Activated T-helper 1 cell treated with anti-CD3 and anti-CD28 coated beads, Interleukin-12 subunit alpha, Interleukin-12 subunit beta, Interleukin-2, Interleukin-4 antibody, amounts not matched to agents 30 ng/mL and 10 ng/mL and 1 ng/mL, durations not matched to agents 14 hours and 24 hours and 36 hours (primary cell): ENCODE measurements at regions not wholly inside any gene's neighbourhood (a gene's known extent, or its start where the extent isn't known, plus 50 kb on each side); places are given as distances from the start of the nearest gene placed in this dataset.

ENCODE experiments used
- DNase-seq: peaks from one replicate; pipeline ENCODE4 v3.0.0; 2021; ENCODE audit warnings: low spot score
- H3K27ac Mint-ChIP-seq: one replicate; pipeline ENCODE4 v1.8.0; 2021; ENCODE audit warnings: mild to moderate bottlenecking, mixed read lengths
- H3K27me3 Mint-ChIP-seq: one replicate; pipeline ENCODE4 v1.8.0; 2022; ENCODE audit warnings: mild to moderate bottlenecking, moderate library complexity, mixed read lengths; ENCODE audit not compliant: insufficient read depth
- H3K36me3 Mint-ChIP-seq: one replicate; pipeline ENCODE4 v1.8.0; 2021; ENCODE audit warnings: low read depth, mixed read lengths
- H3K4me1 Mint-ChIP-seq: one replicate; pipeline ENCODE4 v1.8.0; 2021; ENCODE audit warnings: low read depth, mixed read lengths
- H3K4me3 Mint-ChIP-seq: one replicate; pipeline ENCODE4 v1.8.0; 2021; ENCODE audit warnings: mild to moderate bottlenecking, moderate library complexity, mixed read lengths
- H3K9me3 Mint-ChIP-seq: one replicate; pipeline ENCODE4 v1.8.0; 2021; ENCODE audit warnings: mixed read lengths
- intact Hi-C: fragments of 100-400 bp; cut with micrococcal nuclease; formaldehyde crosslinking; loops from one replicate; pipeline ENCODE4 v1.15.1; 2024

DNA sequence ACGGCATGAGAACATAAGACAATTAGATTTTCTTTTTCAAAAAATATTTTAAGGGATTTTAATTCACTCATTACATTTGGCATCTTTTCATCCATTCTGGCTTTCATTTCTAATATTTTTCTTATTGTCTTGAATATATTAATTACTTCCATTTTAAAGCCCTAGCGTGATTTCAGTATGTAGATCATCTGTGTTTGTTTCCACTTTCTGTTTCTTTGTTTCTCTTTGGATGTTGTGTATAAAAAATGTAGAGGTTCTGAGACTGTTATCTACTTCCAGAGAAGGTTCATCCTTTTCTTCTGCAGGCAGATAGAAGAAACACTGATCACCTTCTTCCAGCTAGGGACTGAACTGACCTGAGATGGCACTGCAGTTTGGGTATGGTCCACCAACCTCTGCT lies 664.4 kb upstream of the SLC39A10 start:
- DNase-seq = no peak
- H3K27ac Mint-ChIP-seq = no peak overlapping the region
- H3K36me3 Mint-ChIP-seq = no peaks in the 10 kb centered on the region
- H3K4me3 Mint-ChIP-seq = no peak overlapping the region
- H3K9me3 Mint-ChIP-seq = no peaks in the 10 kb centered on the region
- H3K4me1 Mint-ChIP-seq = no peaks in the 10 kb centered on the region
- peaks cover 1% of the 10 kb centered on the region for H3K27me3 Mint-ChIP-seq
- intact Hi-C loops = no loop called here

DNA sequence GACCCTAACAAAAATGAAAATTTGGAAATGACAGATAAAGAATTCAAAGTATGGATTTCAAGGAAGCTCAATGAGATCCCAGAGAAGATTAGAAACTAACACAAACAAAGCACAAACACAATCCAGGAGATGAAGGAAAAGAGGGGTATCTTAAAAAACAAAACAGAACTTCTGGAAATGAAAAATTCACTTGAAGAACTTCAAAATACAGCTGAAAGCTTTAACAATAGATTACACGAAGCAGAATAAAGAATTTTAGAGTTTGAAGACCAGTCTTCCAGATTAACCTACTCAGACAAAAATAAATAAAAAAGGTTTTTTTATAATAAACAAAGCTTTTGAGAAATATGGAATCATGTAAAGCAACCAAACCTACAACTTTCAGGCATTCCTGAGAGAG lies 671.8 kb upstream of the SLC39A10 start:
- no peaks in the 10 kb centered on the region for H3K4me1 Mint-ChIP-seq
- no peaks in the 10 kb centered on the region for H3K27me3 Mint-ChIP-seq
- intact Hi-C loops = no loop called here
- peaks cover 30% of the 10 kb centered on the region for H3K9me3 Mint-ChIP-seq
- H3K27ac Mint-ChIP-seq = no peak overlapping the region
- H3K36me3 Mint-ChIP-seq = peaks cover 2% of the 10 kb centered on the region
- H3K4me3 Mint-ChIP-seq = no peak overlapping the region
- no peak for DNase-seq

DNA sequence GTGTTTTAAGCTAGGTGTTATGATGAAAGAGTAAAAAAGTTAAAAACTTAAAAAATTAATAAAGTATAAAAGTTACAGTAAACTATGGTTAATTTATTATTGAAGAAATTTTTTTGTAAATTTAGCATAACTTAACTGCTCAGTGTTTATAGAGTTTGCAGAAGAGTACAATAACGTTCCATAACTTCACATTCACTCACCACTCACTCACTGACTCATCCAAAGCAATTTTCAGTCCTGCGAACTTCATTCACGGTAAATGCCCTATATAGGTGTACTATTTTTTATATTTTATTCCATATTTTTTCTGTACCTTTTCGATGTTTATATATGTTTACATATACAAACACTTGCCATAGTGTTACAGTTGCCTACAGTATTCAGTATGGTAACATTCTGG lies 694.8 kb upstream of the SLC39A10 start:
- Mint-ChIP-seq H3K27ac (no peak overlapping the region), H3K27me3 (no peaks in the 10 kb centered on the region), H3K36me3 (no peaks in the 10 kb centered on the region), H3K4me1 (no peaks in the 10 kb centered on the region), H3K4me3 (no peak overlapping the region), H3K9me3 (peaks cover 10% of the 10 kb centered on the region)
- intact Hi-C loops = no loop called here
- no peak for DNase-seq

DNA sequence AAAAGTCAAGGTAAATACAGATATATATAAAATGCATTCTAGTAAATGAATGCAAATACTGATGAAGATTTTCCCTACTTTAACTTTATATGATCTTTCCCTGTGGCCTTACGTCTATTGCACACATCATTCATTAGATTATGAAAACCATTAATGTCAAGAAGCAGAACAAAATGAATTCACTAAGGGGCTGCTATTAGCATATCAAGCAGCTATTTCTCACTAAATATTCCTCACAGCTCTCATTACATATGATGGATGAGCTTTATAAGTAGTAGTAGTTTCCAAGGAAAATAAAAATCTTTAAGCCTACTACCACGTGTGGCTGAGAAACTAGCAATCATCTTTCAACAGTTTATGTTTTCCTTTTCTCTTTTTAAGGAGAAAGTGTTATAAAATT lies 702.8 kb upstream of the SLC39A10 start:
- DNase-seq = no peak
- Mint-ChIP-seq H3K4me3 (no peak overlapping the region), H3K27ac (no peak overlapping the region), H3K4me1 (no peaks in the 10 kb centered on the region), H3K9me3 (peaks cover 9% of the 10 kb centered on the region), H3K27me3 (no peaks in the 10 kb centered on the region), H3K36me3 (no peaks in the 10 kb centered on the region)
- intact Hi-C loops = no loop called here

DNA sequence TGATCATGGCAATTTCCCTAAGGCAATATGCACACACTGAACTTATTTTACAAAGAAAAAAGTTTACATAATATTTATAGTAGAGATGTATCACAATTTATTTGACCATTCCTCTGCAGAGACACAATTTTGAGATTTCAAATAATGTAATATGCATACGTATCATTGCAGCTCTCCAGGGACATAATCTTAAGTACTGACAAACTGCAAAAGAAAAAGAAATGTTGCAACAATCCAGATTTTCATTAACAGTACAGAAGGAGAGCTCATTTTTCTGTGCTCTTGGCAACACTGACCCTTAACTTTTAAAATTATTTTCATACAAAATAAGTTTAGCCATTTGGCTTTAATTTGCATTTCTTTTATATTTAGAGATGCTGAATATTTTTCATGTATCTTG lies 710.2 kb upstream of the SLC39A10 start:
- Mint-ChIP-seq H3K27ac (no peak overlapping the region), H3K36me3 (no peaks in the 10 kb centered on the region), H3K9me3 (no peaks in the 10 kb centered on the region), H3K4me3 (no peak overlapping the region), H3K27me3 (no peaks in the 10 kb centered on the region), H3K4me1 (no peaks in the 10 kb centered on the region)
- intact Hi-C loops = no loop called here
- DNase-seq = no peak

DNA sequence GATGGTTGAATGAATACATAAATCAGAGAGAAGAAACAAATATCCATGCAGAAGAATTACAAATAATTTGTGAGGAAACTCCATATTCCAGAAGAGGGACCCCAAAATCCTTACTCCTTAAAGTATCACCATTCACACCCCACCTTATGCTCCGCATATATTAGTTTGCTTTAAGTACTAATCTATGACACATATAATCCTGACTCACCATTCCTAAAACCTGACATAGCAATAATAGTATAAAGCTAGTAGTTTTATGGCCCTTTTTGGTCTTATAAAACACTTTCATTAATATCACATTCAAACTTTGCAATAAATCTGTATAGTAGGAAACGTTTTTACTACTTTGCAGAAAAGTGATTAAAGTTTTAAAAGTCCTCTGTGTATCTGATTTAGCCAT lies 719.0 kb upstream of the SLC39A10 start:
- DNase-seq = no peak
- Mint-ChIP-seq H3K27ac (no peak overlapping the region), H3K4me1 (no peaks in the 10 kb centered on the region), H3K27me3 (peaks cover 1% of the 10 kb centered on the region), H3K9me3 (peaks cover 3% of the 10 kb centered on the region), H3K4me3 (no peak overlapping the region), H3K36me3 (no peaks in the 10 kb centered on the region)
- intact Hi-C loops = no loop called here

DNA sequence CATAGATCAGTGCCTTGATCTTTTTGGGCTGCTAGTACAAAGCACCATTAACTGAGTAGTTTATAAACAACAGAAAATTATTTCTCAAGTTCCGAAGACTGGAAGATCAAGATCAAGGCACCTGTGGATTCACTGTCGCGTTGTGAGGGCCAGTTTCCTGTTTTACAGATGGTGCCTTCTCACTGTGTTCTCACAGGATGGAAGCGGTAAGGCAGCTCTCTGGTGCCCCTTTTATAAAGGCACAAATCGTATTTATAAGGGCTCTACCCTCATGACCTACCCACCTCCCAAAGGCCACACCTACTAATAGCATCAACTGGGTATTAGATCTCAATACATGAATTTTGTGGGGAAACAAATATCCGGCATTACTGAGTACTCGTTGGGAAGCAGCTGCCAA lies 729.5 kb upstream of the SLC39A10 start:
- Mint-ChIP-seq H3K9me3 (no peaks in the 10 kb centered on the region), H3K4me3 (no peak overlapping the region), H3K36me3 (no peaks in the 10 kb centered on the region), H3K27me3 (peaks cover 2% of the 10 kb centered on the region), H3K27ac (no peak overlapping the region), H3K4me1 (no peaks in the 10 kb centered on the region)
- DNase-seq = no peak
- intact Hi-C loops = no loop called here

DNA sequence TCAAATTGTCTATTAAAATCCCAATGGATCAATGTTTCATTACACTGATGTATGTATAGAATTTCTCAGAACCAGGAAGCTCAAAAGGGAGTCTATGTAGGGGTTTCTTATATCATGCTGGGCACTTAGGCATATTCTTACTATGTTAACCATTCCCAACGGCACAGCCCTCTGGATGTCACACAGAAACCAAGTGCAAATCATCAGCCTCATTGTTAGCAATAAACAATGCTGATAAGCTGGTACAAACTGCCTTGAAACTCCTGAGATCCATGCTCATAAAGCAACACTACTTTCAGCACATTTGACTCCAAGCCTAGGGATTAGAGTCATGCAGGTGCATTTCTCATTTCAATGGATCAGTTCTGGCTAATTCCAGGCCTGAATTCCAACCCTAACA lies 730.2 kb upstream of the SLC39A10 start:
- Mint-ChIP-seq H3K4me1 (no peaks in the 10 kb centered on the region), H3K36me3 (no peaks in the 10 kb centered on the region), H3K27ac (no peak overlapping the region), H3K4me3 (no peak overlapping the region), H3K9me3 (no peaks in the 10 kb centered on the region), H3K27me3 (peaks cover 2% of the 10 kb centered on the region)
- intact Hi-C loops = no loop called here
- DNase-seq = no peak

DNA sequence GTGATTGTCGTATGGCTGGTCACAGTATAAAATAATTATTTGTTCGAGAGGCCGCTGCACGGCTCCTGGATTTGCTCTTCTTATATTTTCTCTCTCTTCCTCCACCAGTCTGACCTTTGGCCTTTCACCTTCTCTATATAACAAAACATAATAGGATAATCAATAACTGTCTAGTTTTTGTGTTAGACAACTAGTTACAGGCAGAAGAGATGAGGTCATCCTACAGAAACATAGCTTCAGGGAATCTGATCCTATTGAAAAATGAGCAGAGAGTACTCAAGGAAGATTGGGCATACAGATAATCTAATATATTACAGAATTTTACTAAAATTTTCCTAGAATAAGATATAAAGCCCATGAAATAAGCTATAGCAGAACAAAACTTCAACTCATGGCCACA lies 731.3 kb upstream of the SLC39A10 start:
- Mint-ChIP-seq H3K4me1 (no peaks in the 10 kb centered on the region), H3K27me3 (peaks cover 2% of the 10 kb centered on the region), H3K4me3 (no peak overlapping the region), H3K27ac (no peak overlapping the region), H3K36me3 (no peaks in the 10 kb centered on the region), H3K9me3 (no peaks in the 10 kb centered on the region)
- intact Hi-C loops = no loop called here
- no peak for DNase-seq

DNA sequence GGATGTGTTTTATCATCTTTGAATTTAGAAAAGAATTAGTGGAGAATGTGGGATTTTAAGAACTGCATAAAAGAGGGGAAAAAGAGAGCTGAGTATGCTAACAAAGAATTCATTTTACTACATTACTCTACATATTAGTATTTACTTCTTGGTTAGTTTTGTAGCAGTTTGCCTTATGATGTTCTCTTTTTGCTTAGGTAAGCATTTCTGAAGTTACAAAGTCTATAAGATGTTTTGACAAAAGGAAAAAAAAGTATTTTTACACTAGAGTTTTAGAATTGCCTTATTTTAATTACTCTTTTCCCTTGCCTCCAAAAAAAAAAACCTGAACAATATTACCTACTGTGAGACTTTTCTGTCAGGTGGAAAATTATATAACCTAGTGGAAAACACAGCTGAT lies 739.5 kb upstream of the SLC39A10 start:
- no peaks in the 10 kb centered on the region for H3K36me3 Mint-ChIP-seq
- H3K27me3 Mint-ChIP-seq = no peaks in the 10 kb centered on the region
- intact Hi-C loops = no loop called here
- no peaks in the 10 kb centered on the region for H3K9me3 Mint-ChIP-seq
- no peak overlapping the region for H3K4me3 Mint-ChIP-seq
- H3K4me1 Mint-ChIP-seq = no peaks in the 10 kb centered on the region
- no peak for DNase-seq
- H3K27ac Mint-ChIP-seq = no peak overlapping the region

DNA sequence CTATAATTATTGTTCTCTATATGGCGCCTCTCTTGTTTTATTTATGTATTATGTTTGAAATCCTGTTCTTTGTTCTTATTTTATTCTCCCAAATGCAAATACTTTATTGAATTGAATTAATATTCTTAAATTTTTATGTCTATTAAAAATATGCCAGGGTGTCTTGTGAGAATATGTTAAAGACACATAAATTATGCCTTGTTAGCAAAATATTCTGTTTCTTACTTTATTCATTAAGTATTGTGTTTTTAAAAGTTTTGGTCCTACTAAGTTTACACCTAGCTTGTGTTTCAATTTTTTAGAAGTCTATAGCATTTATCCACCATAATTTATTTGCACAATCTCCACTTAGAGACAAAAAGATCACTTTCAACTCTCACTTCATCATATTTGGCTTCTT lies 741.5 kb upstream of the SLC39A10 start:
- no peak overlapping the region for H3K4me3 Mint-ChIP-seq

DNA sequence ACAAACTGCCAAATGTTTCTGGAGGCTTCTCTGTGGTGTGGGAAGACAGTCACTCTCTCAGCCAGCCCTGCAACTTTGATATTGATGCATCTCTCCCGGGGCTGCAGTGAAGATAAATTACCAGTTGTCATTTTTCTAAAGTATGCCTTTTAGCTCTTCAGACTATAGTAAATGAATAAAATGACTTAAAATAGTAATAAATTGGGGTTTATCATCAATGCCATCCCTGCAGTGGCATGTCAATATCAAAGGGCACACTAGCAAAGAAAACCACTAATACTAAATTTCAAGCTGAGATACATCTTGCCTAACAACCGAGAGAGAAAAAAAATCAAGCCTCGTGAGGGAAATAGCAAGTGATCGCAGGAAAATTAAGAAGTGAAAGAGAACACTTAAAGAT lies 749.5 kb upstream of the SLC39A10 start:
- no peak for DNase-seq
- Mint-ChIP-seq H3K4me3 (no peak overlapping the region), H3K27me3 (no peaks in the 10 kb centered on the region), H3K27ac (no peak overlapping the region), H3K4me1 (no peaks in the 10 kb centered on the region), H3K9me3 (no peaks in the 10 kb centered on the region), H3K36me3 (no peaks in the 10 kb centered on the region)
- intact Hi-C loops = no loop called here

More for the DNA sequence above, 741.5 kb upstream of the SLC39A10 start:
- Mint-ChIP-seq H3K27ac (no peak overlapping the region), H3K27me3 (no peaks in the 10 kb centered on the region), H3K36me3 (no peaks in the 10 kb centered on the region), H3K9me3 (no peaks in the 10 kb centered on the region), H3K4me1 (no peaks in the 10 kb centered on the region)
- intact Hi-C loops = no loop called here
- DNase-seq = no peak

DNA sequence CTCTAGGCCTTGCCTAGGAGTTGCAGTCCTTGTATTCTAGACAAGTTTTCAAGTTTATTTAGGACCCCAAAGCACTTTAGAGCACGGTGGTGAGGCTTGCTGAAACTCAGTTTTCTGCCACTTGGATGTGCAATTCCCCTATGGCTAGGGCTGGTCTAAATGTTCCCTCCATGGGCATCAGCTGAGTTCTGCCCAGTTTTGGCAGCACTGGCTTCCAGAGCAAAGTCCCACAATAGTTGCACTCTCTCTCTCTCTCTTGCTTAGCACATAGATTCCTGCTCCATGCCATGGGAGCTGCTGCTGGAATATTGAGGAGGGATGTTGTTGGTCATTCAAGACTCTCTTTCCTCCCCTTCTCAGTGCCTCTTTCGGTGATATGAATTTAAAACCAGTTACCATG lies 760.2 kb upstream of the SLC39A10 start:
- no peaks in the 10 kb centered on the region for H3K4me1 Mint-ChIP-seq
- H3K36me3 Mint-ChIP-seq = no peaks in the 10 kb centered on the region
- H3K27ac Mint-ChIP-seq = no peak overlapping the region
- H3K4me3 Mint-ChIP-seq = no peak overlapping the region
- H3K9me3 Mint-ChIP-seq = no peaks in the 10 kb centered on the region
- peaks cover 4% of the 10 kb centered on the region for H3K27me3 Mint-ChIP-seq
- intact Hi-C loops = no loop called here
- DNase-seq = no peak

DNA sequence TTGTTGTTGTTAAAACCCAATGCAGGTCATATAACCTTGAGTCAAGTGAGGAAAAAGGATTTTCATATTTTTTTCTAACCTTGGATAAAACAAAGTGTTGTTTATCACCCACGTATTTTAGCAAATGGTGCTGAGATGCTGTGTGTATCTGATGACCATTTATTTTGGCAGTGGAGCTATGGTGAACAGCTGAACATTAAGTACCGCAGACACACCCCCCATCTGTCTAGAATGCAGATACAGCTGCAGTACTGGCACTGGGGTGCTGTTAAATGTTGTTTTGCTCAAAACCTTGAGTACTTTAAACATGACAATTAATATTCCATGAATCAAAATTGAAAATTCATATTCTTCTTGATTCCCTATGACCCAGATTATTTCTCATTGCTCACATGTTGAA lies 773.3 kb upstream of the SLC39A10 start:
- no peak for DNase-seq
- H3K4me3 Mint-ChIP-seq = no peak overlapping the region
- H3K4me1 Mint-ChIP-seq = no peaks in the 10 kb centered on the region
- intact Hi-C loops = no loop called here
- H3K9me3 Mint-ChIP-seq = no peaks in the 10 kb centered on the region
- H3K36me3 Mint-ChIP-seq = no peaks in the 10 kb centered on the region
- H3K27me3 Mint-ChIP-seq = peaks cover 5% of the 10 kb centered on the region
- no peak overlapping the region for H3K27ac Mint-ChIP-seq
